ENCODE measurements at regions not wholly inside any gene's neighbourhood (a gene's known extent, or its start where the extent isn't known, plus 50 kb on each side); places are given as distances from the start of the nearest gene placed in this dataset.

DNA sequence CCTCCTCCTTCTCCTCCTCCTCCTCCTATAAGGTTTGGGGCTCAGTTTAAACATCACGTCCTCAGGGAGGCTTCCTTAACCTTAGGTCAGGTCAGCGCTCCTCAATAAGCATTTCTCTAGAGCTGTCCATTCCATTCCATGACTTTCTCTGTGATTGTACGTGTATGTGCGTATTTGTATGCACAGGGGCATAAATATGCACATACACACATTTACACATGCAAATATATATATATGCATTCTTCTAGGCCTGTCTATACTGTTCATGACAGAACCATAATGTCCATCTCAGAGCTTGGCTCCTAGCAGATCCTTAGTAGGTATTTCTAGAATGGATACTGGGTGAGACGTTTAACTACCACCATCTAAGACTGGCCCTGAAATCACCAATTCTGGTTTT is 258.6 kb downstream of the STIM2 start:
- TF ChIP-seq, protein P1, sequence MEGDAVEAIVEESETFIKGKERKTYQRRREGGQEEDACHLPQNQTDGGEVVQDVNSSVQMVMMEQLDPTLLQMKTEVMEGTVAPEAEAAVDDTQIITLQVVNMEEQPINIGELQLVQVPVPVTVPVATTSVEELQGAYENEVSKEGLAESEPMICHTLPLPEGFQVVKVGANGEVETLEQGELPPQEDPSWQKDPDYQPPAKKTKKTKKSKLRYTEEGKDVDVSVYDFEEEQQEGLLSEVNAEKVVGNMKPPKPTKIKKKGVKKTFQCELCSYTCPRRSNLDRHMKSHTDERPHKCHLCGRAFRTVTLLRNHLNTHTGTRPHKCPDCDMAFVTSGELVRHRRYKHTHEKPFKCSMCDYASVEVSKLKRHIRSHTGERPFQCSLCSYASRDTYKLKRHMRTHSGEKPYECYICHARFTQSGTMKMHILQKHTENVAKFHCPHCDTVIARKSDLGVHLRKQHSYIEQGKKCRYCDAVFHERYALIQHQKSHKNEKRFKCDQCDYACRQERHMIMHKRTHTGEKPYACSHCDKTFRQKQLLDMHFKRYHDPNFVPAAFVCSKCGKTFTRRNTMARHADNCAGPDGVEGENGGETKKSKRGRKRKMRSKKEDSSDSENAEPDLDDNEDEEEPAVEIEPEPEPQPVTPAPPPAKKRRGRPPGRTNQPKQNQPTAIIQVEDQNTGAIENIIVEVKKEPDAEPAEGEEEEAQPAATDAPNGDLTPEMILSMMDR (IDR thresholded peaks at IDR 0.05), result no peak
- TF ChIP-seq, protein P2, sequence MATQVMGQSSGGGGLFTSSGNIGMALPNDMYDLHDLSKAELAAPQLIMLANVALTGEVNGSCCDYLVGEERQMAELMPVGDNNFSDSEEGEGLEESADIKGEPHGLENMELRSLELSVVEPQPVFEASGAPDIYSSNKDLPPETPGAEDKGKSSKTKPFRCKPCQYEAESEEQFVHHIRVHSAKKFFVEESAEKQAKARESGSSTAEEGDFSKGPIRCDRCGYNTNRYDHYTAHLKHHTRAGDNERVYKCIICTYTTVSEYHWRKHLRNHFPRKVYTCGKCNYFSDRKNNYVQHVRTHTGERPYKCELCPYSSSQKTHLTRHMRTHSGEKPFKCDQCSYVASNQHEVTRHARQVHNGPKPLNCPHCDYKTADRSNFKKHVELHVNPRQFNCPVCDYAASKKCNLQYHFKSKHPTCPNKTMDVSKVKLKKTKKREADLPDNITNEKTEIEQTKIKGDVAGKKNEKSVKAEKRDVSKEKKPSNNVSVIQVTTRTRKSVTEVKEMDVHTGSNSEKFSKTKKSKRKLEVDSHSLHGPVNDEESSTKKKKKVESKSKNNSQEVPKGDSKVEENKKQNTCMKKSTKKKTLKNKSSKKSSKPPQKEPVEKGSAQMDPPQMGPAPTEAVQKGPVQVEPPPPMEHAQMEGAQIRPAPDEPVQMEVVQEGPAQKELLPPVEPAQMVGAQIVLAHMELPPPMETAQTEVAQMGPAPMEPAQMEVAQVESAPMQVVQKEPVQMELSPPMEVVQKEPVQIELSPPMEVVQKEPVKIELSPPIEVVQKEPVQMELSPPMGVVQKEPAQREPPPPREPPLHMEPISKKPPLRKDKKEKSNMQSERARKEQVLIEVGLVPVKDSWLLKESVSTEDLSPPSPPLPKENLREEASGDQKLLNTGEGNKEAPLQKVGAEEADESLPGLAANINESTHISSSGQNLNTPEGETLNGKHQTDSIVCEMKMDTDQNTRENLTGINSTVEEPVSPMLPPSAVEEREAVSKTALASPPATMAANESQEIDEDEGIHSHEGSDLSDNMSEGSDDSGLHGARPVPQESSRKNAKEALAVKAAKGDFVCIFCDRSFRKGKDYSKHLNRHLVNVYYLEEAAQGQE (IDR thresholded peaks at IDR 0.05), result no peak
